ENCODE measurements at regions not wholly inside any gene's neighbourhood (a gene's known extent, or its start where the extent isn't known, plus 50 kb on each side); places are given as distances from the start of the nearest gene placed in this dataset.

GRCh38 chr13:97135883-97136282 lies 86.2 kb upstream of the MBNL2 start:
- no peak for DNase-seq (ENCODE audit: low read depth)

DNA sequence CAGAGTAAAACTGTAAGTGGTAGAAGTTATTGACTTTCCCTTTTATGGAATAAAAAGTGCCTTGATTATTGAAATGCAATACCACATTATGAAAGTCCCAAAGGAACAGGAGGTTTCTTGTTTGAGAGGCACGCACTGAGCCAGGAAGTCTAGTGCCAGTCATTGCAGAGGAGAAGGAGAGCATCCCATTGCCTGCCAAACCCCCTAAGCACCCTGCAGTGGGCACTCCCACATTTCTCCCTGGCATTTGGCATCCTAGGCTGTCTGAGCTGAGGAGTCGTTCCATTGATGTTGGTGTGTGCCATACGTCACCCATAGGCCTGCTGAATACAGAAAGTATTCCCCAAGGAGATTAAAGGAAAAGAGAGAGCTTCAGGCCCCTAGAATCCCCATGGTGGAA lies 85.7 kb upstream of the MBNL2 start:
- no peak for DNase-seq (ENCODE audit: low read depth)

DNA sequence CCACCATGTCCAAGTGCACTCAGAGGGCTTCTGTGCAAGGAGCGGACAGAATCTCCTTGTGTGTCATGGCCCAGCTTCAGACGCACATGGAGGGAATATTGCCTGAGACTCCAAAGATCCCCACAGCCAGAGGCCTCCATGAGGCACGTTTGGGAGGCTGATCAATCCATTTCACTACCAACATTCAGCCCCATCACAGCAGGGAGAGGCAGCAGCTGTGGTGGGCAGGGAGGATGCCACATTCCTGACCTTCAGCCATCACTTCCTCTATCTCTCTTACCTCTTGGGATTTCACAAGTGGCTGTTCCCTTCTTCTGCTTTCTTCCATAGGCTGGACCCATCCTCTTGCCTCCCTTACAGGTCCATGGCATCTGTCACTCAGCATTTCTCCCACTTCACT lies 82.4 kb upstream of the MBNL2 start:
- no peak for DNase-seq (ENCODE audit: low read depth)

- no peak for DNase-seq (ENCODE audit: low read depth)
These were observed 82.0 kb upstream of the MBNL2 start for GRCh38 chr13:97140131-97140530.

DNA sequence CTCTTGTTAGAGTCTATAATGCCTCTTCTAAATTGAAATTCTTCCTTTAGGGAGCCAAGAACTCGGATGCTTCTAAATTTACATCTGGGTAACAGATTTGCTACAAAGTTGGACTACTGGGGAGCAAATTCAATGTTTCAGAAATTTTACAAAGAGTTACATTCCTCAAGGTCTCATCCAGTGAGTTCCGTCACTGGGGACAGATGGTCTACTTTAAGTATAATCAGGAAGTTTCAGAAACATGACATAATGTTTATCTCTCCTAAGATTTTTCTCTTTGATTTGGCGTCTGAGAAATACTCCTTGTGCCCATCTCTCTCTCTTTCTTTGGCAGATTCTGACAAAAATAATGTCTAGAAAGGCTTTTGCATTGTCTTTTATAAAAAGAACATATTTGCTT lies 81.5 kb upstream of the MBNL2 start:
- DNase-seq (ENCODE audit: low read depth): no peak

GRCh38 chr13:97141097-97141496 lies 81.0 kb upstream of the MBNL2 start:
- no peak for DNase-seq (ENCODE audit: low read depth)

DNA sequence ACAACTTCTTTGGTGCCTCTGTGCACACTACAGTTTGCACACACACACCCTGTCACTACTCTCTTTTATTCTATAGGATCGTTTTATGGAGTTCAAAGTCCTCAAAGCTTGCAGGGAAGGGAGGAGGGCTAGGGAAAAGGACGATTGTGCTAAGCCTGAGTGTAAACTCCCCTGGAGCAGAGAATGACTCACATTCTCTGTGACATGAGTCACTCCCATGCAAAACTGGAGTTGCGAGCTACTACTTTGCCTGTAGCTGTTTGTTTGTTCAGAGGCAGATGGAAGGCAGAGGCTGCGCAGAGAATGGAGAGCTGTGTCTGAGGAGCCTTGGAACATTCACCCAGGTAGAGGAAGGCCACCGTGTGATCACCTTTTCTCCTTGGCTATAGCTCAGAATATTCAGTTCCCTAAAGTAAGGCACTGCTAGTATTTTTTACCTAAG lies 80.5 kb upstream of the MBNL2 start:
- no peak for DNase-seq (ENCODE audit: low read depth)

- no peak for DNase-seq (ENCODE audit: low read depth)
These were observed 79.7 kb upstream of the MBNL2 start for GRCh38 chr13:97142452-97142851.

- DNase-seq (ENCODE audit: low read depth): no peak
These were observed 77.1 kb upstream of the MBNL2 start for GRCh38 chr13:97145057-97145456.

DNA sequence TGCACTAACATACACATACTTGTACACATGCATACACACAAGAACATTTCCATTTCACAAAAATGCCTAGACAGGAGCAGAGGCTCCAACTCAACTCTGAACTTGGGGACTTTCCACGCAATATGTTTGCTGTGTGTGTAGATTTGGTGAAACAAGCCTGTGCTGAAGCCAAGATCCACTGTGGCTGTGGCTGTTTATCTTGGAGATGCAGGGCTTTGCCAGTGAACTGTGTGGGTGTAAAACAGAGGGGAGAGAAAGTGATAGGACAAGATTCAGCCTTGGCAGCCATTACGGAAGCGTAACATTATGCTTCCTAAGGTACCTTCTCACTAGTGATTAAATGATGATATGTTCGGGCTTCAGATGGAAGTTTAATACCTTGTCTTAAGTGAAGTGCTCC lies 73.2 kb upstream of the MBNL2 start:
- no peak for DNase-seq (ENCODE audit: low read depth)

DNA sequence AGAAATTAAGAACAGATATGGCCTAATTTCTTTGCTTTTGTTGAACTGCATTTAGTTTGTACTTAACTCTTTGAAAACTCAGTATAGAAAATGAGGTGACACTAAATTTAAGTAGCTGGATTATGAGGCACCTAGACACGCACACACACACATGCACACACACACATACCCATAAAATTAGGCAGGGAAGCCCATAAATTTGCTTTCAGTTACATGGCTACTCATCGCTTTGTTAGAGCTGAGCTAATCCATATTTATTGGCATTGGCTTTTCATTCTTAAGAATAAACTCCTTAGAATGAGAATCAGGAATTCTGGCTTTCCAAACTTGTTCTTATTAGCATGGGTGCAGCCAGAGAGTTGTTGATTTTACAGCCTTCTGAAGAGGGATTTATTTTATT lies 61.7 kb upstream of the MBNL2 start:
- no peak for DNase-seq (ENCODE audit: low read depth)

DNA sequence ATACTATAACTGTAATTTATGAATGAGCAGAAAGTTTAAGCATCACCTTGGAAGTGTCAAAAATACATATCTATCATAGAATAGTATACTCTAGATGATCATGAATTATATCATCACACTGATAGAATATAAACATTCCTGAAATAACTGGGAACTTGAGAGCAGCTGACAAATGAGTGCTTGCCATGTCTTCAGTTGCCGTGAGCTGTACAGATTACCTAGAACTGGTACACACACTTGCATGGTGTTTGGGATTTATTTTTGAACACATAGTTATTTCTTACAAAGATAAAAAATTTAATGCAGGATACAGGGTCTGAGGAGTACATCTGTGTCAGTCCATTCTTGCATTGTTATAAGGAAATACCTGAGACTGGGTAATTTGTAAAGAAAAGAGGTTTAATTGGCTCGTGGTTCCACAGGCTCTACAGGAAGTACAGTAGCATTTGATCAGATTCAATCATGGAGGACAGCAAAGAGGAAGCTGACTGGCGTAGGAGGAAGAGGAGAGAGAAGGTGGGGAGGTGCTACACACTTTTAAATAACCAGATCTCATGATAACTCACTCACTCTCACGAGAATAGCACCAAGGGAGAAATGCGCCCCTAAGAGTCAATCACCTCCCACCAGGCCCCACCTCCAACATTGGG lies 60.4 kb upstream of the MBNL2 start:
- no peak for DNase-seq (ENCODE audit: low read depth)

DNA sequence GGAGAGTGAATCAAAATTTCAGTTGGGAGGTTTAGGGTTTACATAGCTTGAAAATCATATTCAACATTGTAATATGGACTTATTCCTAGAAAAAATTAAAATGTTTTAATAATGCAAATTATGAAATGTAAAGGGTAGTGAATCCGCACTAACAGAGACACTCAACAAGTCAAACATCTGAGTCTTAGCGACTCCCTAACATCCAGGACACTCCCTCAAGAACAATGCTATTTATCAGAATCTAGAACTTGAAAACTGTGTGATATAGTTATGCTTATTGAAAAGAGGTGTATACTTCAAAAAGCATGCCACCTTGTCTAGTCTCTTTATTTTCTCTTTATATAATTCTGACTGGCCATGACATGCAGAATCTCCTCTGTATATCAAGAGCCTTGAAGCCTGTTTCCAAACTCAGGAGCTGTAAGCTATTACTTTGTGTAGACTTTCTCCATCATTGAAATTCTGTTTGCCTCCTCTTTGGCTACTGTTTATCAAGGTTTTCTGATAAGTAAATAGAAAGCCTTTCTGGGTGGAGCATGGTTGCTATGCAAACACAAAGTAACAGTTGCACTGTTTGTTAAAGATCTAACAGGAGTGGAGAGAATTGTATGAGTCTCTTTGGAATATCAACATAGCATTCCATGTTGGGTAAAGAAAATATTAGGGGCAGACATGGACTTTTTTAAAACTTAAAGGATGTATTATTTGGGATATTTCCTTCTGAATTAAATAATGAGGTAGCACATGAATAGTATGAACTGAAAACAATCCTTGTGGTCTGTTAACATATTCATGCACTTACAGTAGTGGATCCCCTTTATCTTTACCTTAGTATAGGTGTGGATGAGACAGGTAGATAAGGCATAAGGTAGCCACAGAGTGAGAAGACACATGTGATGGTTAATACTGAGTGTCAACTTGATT lies 56.4 kb upstream of the MBNL2 start:
- DNase-seq (ENCODE audit: low read depth): no peak

DNA sequence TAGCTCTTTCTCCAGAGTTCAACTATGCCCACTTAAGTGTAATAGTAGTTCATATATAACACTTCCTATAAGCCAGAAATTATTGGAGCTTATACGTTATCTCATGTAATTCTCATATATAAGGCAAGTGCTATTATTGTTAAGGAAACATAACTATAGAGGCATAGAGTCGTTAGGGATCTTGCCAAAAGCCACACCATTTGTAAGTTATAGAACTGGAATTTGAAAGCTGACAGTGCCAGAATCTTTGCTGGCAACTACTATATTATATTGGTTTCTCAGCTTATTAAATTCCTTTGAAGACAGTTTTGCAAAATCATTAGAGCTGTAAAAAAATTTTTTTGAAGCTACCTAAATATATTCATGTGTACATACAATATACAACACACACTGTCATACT lies 51.0 kb upstream of the MBNL2 start:
- no peak for DNase-seq (ENCODE audit: low read depth)
